ENCODE measurements at regions not wholly inside any gene's neighbourhood (a gene's known extent, or its start where the extent isn't known, plus 50 kb on each side); places are given as distances from the start of the nearest gene placed in this dataset.

DNA sequence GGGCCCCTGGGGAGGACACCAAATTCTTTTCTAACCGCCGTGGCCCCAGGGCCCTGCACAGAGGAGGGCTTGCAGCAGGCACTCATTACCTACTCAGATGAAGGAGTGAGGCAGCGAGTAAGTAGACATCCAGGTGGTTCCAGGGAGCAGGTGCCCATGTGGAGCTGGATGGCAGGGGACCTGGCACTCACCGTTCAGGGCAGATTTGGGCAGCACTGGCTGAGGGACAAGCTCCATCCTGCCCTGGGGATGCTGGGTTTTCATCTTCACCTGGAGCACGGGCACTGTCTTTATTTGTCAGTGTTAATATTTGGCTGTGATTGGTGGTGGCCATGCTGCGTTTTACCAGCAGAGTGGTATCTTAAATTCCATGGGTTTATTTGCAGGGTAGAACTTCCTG lies 1182.7 kb downstream of the BRD1 start:
- TF ChIP-seq, protein P1, sequence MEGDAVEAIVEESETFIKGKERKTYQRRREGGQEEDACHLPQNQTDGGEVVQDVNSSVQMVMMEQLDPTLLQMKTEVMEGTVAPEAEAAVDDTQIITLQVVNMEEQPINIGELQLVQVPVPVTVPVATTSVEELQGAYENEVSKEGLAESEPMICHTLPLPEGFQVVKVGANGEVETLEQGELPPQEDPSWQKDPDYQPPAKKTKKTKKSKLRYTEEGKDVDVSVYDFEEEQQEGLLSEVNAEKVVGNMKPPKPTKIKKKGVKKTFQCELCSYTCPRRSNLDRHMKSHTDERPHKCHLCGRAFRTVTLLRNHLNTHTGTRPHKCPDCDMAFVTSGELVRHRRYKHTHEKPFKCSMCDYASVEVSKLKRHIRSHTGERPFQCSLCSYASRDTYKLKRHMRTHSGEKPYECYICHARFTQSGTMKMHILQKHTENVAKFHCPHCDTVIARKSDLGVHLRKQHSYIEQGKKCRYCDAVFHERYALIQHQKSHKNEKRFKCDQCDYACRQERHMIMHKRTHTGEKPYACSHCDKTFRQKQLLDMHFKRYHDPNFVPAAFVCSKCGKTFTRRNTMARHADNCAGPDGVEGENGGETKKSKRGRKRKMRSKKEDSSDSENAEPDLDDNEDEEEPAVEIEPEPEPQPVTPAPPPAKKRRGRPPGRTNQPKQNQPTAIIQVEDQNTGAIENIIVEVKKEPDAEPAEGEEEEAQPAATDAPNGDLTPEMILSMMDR (IDR thresholded peaks at IDR 0.05; ENCODE audit: low read depth, low read length): no peak
- no peak for TF ChIP-seq POLR2A (IDR thresholded peaks at IDR 0.05; ENCODE audit: extremely low read depth, insufficient read length)

All from NB4 (cell line).